Neural progenitor cell (in vitro differentiated cells): ENCODE measurements at regions not wholly inside any gene's neighbourhood (a gene's known extent, or its start where the extent isn't known, plus 50 kb on each side); places are given as distances from the start of the nearest gene placed in this dataset.

Source experiments
- DNase-seq: peaks from one replicate; pipeline ENCODE4 v3.0.0-alpha.2; 2016; ENCODE audit warnings: low spot score
- H2AFZ ChIP-seq: fragments of 200-600 bp; sonication (generic); replicated peaks from 2 replicates; pipeline ENCODE4 v1.6.1; 2016; ENCODE audit warnings: antibody characterized with exemption
- H3F3A ChIP-seq: fragments of 200-600 bp; sonication (generic); 2 replicates; pipeline ENCODE4 v1.6.1; 2016; ENCODE audit warnings: antibody characterized with exemption, low read depth
- H3K27ac ChIP-seq: fragments of 200-600 bp; sonication (generic); 2 replicates; pipeline ENCODE4 v1.5.1; 2016; ENCODE audit warnings: mild to moderate bottlenecking
- H3K27me3 ChIP-seq: fragments of 200-600 bp; sonication (generic); 2 replicates; pipeline ENCODE4 v1.6.1; 2016; ENCODE audit warnings: mild to moderate bottlenecking, moderate library complexity
- H3K36me3 ChIP-seq: fragments of 200-600 bp; sonication (generic); 2 replicates; pipeline ENCODE4 v1.5.1; 2016
- H3K4me1 ChIP-seq: fragments of 200-600 bp; sonication (generic); 2 replicates; pipeline ENCODE4 v1.6.1; 2016; ENCODE audit warnings: mixed run types
- H3K4me2 ChIP-seq: fragments of 200-600 bp; sonication (generic); 2 replicates; pipeline ENCODE4 v1.6.1; 2016
- H3K4me3 ChIP-seq: fragments of 200-600 bp; sonication (generic); 2 replicates; pipeline ENCODE4 v1.5.1; 2016
- H3K79me2 ChIP-seq: fragments of 200-600 bp; sonication (generic); 2 replicates; pipeline ENCODE4 v1.6.1; 2016; ENCODE audit warnings: low read depth
- H3K9ac ChIP-seq: fragments of 200-600 bp; sonication (generic); 2 replicates; pipeline ENCODE4 v1.6.1; 2016
- H3K9me3 ChIP-seq: fragments of 200-600 bp; sonication (generic); 2 replicates; pipeline ENCODE4 v1.5.1; 2016; ENCODE audit warnings: low read depth
- H4K20me1 ChIP-seq: fragments of 200-600 bp; sonication (generic); 2 replicates; pipeline ENCODE4 v1.6.1; 2016; ENCODE audit warnings: low read depth
- H3K27ac Mint-ChIP-seq: 3 replicates; pipeline ENCODE4 v1.8.0; 2021; ENCODE audit warnings: mixed read lengths
- H3K27me3 Mint-ChIP-seq: 2 replicates; pipeline ENCODE4 v1.8.0; 2022; ENCODE audit warnings: low read depth, mild to moderate bottlenecking, inconsistent platforms, moderate library complexity, mixed read lengths; ENCODE audit not compliant: insufficient read depth
- H3K36me3 Mint-ChIP-seq: 3 replicates; pipeline ENCODE4 v1.8.0; 2021; ENCODE audit warnings: mixed read lengths
- H3K4me1 Mint-ChIP-seq: 3 replicates; pipeline ENCODE4 v1.8.0; 2021; ENCODE audit warnings: mixed read lengths
- H3K4me3 Mint-ChIP-seq: 3 replicates; pipeline ENCODE4 v1.8.0; 2021; ENCODE audit warnings: mild to moderate bottlenecking, moderate library complexity, mixed read lengths
- H3K9me3 Mint-ChIP-seq: 3 replicates; pipeline ENCODE4 v1.8.0; 2020; ENCODE audit warnings: mixed read lengths
- EZH2 ChIP-seq: fragments of 200-600 bp; sonication (generic); IDR thresholded peaks from 2 replicates; pipeline ENCODE4 v1.6.1; 2017; ENCODE audit warnings: antibody characterized with exemption, mild to moderate bottlenecking, moderate library complexity
- EZH2phosphoT487 ChIP-seq: fragments of 200-600 bp; sonication (generic); IDR thresholded peaks from 2 replicates; pipeline ENCODE4 v1.6.1; 2017; ENCODE audit warnings: antibody characterized with exemption
- TF ChIP-seq, protein P1 (sequence below): fragments of 200-600 bp; sonication (generic); IDR thresholded peaks from 2 replicates; pipeline ENCODE4 v1.5.1; 2017; ENCODE audit warnings: antibody characterized with exemption, mild to moderate bottlenecking

DNA sequence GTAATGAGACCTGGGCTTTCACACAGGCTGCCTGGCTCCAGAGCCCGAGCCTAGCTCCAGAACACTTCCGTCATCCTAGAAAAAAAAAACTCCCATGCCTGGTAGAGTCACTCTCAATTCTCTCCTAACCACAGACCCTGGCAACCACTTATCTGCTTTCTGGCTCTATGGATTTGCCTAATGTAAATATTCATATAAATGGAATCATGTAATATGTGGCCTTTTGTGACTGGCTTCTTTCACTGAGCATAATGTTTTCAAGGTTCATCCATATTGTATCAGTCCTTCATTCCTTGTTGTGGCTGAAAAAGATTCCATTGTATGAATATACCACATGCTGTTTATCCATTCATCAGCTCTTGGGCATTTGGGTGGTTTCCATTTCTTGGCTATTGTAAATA is 167.7 kb upstream of the MKLN1 start:
- H3K36me3 Mint-ChIP-seq, result no peaks in the 10 kb centered on the region

DNA sequence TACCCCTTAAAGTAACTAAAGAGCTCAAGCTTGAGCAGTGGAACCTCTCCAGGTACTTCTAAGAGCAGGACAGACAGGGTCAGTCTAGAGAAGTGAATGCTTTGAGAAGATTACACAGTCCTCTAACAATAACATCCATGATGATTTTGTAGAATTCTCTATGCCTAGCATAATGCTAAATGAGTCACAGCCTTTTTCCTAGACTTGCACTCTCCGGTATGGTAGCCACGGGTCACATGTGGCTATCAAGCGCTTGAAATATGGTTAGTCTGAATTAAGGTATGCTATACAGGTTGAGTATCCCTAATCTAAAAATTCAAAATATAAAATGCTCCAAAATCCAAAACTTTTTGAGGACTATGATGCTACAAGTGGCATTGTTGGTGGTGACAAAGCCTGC is 166.6 kb upstream of the MKLN1 start:
- Histone ChIP-seq H3K4me1 (no peaks in the 10 kb centered on the region), H2AFZ (no peak overlapping the region), H3K27me3 (no peaks in the 10 kb centered on the region), H4K20me1 (no peaks in the 10 kb centered on the region), H3F3A (no peaks in the 10 kb centered on the region), H3K36me3 (no peaks in the 10 kb centered on the region), H3K27ac (no peak overlapping the region), H3K9me3 (no peaks in the 10 kb centered on the region), H3K4me3 (no peak overlapping the region), H3K79me2 (no peaks in the 10 kb centered on the region), H3K4me2 (no peak overlapping the region), H3K9ac (no peak overlapping the region)
- no peaks in the 10 kb centered on the region for H3K4me1 Mint-ChIP-seq
- H3K27me3 Mint-ChIP-seq, result peaks cover 6% of the 10 kb centered on the region
- no peaks in the 10 kb centered on the region for H3K36me3 Mint-ChIP-seq
- H3K4me3 Mint-ChIP-seq, result no peak overlapping the region
- DNase-seq, result no peak
- TF ChIP-seq, protein P1, sequence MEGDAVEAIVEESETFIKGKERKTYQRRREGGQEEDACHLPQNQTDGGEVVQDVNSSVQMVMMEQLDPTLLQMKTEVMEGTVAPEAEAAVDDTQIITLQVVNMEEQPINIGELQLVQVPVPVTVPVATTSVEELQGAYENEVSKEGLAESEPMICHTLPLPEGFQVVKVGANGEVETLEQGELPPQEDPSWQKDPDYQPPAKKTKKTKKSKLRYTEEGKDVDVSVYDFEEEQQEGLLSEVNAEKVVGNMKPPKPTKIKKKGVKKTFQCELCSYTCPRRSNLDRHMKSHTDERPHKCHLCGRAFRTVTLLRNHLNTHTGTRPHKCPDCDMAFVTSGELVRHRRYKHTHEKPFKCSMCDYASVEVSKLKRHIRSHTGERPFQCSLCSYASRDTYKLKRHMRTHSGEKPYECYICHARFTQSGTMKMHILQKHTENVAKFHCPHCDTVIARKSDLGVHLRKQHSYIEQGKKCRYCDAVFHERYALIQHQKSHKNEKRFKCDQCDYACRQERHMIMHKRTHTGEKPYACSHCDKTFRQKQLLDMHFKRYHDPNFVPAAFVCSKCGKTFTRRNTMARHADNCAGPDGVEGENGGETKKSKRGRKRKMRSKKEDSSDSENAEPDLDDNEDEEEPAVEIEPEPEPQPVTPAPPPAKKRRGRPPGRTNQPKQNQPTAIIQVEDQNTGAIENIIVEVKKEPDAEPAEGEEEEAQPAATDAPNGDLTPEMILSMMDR, result no peak
- no peak for TF ChIP-seq EZH2
- TF ChIP-seq EZH2phosphoT487, result no peak
- H3K27ac Mint-ChIP-seq, result no peak overlapping the region
- no peaks in the 10 kb centered on the region for H3K9me3 Mint-ChIP-seq

More for the DNA sequence above, 167.7 kb upstream of the MKLN1 start:
- Histone ChIP-seq H4K20me1 (no peaks in the 10 kb centered on the region), H3K36me3 (no peaks in the 10 kb centered on the region), H3K9me3 (no peaks in the 10 kb centered on the region), H3K27me3 (no peaks in the 10 kb centered on the region), H3F3A (no peaks in the 10 kb centered on the region), H3K27ac (no peak overlapping the region), H2AFZ (no peak overlapping the region), H3K4me2 (no peak overlapping the region), H3K79me2 (no peaks in the 10 kb centered on the region), H3K9ac (no peak overlapping the region), H3K4me1 (no peaks in the 10 kb centered on the region), H3K4me3 (no peak overlapping the region)
- Mint-ChIP-seq H3K9me3 (no peaks in the 10 kb centered on the region), H3K27ac (no peak overlapping the region), H3K4me3 (no peak overlapping the region), H3K4me1 (no peaks in the 10 kb centered on the region), H3K27me3 (peaks cover 3% of the 10 kb centered on the region)
- DNase-seq, result no peak
- TF ChIP-seq, protein P1, result no peak
- no peak for TF ChIP-seq EZH2

DNA sequence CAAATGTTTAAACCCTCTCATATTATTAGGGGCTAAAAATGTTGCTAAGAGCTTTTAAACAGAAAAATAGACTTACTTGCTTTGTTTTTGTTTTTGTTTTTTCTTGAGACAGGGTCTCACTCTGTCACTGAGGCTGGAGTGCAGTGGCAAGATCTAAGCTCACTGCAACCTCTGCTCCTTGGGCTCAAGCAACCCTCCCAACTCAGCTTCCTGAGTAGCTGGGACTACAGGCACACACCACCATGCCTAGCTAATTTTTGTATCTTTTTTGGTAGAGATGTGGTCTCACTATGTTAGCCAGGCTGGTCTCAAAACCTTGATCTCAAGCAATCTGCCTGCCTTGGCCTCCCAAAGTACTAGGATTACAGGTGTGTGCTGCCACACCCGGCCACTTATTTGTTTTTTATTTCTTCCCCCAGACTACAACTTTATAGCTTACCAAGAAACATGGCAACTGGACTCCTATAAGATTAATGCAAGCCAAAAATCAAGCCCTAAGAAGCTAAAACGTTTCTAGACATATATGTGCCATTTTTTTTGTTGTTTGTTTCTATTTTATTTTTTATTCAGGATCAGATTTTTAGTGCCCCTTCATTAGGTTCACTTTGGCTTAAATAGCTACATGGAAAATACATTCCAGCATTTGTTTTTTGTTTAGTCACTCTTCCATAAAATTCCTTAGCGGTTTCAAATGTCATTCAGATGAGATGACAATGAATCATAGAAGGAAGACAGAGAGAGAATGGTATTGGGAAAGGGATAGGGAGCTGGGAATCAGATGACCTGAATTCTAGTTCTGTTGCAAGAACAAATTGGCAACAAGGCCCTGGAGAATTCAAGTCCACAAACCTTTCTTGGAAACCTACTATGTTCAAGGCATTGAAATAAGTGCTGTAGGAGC is 163.4 kb upstream of the MKLN1 start:
- no peaks in the 10 kb centered on the region for H3K79me2 ChIP-seq
- no peak overlapping the region for H2AFZ ChIP-seq
- no peaks in the 10 kb centered on the region for H3K9me3 ChIP-seq
- H3K36me3 Mint-ChIP-seq, result no peaks in the 10 kb centered on the region
- no peak for TF ChIP-seq EZH2phosphoT487
- TF ChIP-seq, protein P1, result no peak
- no peak for TF ChIP-seq EZH2
- no peaks in the 10 kb centered on the region for H3K36me3 ChIP-seq
- no peak overlapping the region for H3K4me3 Mint-ChIP-seq
- H3F3A ChIP-seq, result no peaks in the 10 kb centered on the region
- no peak overlapping the region for H3K27ac ChIP-seq
- DNase-seq, result no peak
- no peaks in the 10 kb centered on the region for H3K4me1 Mint-ChIP-seq
- H3K27me3 ChIP-seq, result no peaks in the 10 kb centered on the region
- H3K4me1 ChIP-seq, result no peaks in the 10 kb centered on the region
- H3K9ac ChIP-seq, result no peak overlapping the region
- H3K9me3 Mint-ChIP-seq, result no peaks in the 10 kb centered on the region
- no peaks in the 10 kb centered on the region for H4K20me1 ChIP-seq
- H3K27ac Mint-ChIP-seq, result no peak overlapping the region
- H3K27me3 Mint-ChIP-seq, result peaks cover 6% of the 10 kb centered on the region
- no peak overlapping the region for H3K4me3 ChIP-seq
- no peak overlapping the region for H3K4me2 ChIP-seq
